ENCODE measurements at regions not wholly inside any gene's neighbourhood (a gene's known extent, or its start where the extent isn't known, plus 50 kb on each side); places are given as distances from the start of the nearest gene placed in this dataset.

GRCh38 chr15:58275785-58276184 is 137.6 kb downstream of the AQP9 start:
- Mint-ChIP-seq H3K27me3 (ENCODE audit: low read depth) (no peaks in the 10 kb centered on the region), H3K9me3 (peaks cover 6% of the 10 kb centered on the region), H3K4me1 (no peaks in the 10 kb centered on the region), H3K27ac (no peak overlapping the region), H3K36me3 (ENCODE audit: low read depth) (peaks cover 5% of the 10 kb centered on the region), H3K4me3 (no peak overlapping the region)
- no peak for TF ChIP-seq CTCF (IDR thresholded peaks at IDR 0.05; ENCODE audit: unreplicated experiment in 3 of 3)

DNA sequence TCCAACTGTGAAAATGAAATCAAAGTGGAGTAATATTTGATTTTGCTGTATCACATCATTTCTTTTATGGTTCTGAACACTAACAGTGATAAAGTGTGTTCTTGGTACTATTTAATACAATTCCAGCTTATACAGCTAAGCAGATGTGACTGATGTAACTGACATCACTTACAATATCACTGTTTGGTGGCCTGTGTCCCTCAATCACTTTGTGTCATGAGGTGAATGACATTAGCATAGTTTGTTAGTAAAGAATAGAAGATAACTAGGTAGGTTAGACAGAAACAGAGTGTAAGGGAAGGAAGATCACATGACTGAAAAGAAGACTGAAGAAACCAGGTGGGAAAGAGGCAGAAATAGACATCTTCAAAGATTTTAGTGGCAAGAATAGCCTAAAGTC is 138.7 kb downstream of the AQP9 start:
- no peak overlapping the region for H3K27ac Mint-ChIP-seq

DNA sequence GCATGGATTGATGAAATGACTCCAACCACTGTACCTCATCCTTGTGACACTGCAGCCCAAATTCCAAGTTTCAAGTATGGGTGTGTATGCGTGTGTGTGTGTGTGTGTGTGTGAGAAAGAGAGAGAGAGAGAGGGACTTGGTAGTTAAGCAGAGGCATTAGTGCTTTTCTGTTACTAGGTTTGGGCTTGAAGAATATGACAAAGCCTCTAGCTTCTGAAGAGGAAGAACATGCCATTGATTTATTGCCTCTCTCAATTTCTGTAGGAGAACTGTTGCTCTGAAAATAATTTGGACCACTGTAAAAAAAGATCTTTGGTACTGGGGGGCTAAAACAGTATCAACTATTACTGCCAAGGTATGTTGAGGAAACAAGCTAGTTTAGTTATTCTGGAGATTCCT is 139.2 kb downstream of the AQP9 start:
- no peak overlapping the region for H3K27ac Mint-ChIP-seq
- H3K4me3 Mint-ChIP-seq = no peak overlapping the region
- no peaks in the 10 kb centered on the region for H3K9me3 Mint-ChIP-seq
- no peaks in the 10 kb centered on the region for H3K27me3 Mint-ChIP-seq (ENCODE audit: low read depth)
- no peaks in the 10 kb centered on the region for H3K36me3 Mint-ChIP-seq (ENCODE audit: low read depth)
- no peaks in the 10 kb centered on the region for H3K4me1 Mint-ChIP-seq
- TF ChIP-seq CTCF (IDR thresholded peaks at IDR 0.05; ENCODE audit: unreplicated experiment in 3 of 3) = no peak

More for the DNA sequence above, 138.7 kb downstream of the AQP9 start:
- Mint-ChIP-seq H3K4me3 (no peak overlapping the region), H3K4me1 (no peaks in the 10 kb centered on the region), H3K36me3 (ENCODE audit: low read depth) (no peaks in the 10 kb centered on the region), H3K27me3 (ENCODE audit: low read depth) (no peaks in the 10 kb centered on the region), H3K9me3 (no peaks in the 10 kb centered on the region)
- no peak for TF ChIP-seq CTCF (IDR thresholded peaks at IDR 0.05; ENCODE audit: unreplicated experiment in 3 of 3)

DNA sequence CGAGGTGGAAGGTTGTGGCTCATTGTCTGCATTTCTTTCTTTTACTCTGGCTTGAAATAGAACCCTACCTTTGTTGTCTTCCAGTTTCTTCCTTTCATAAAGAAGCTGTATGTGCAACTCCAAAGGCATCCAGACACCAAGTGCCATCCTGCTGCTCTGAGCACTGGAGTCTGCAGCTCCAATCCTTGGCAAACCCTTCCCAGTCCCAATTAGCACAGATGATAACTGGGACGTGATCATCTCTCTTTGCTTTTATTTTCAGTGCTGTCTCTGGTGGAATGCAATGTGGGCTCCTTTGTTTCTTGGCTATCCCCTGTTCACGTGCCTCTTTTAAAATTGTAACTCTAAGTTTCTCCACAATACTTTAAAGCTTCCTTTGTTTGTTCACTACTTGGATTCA is 140.9 kb downstream of the AQP9 start:
- Mint-ChIP-seq H3K27ac (no peak overlapping the region), H3K27me3 (ENCODE audit: low read depth) (no peaks in the 10 kb centered on the region), H3K9me3 (no peaks in the 10 kb centered on the region), H3K36me3 (ENCODE audit: low read depth) (no peaks in the 10 kb centered on the region), H3K4me1 (no peaks in the 10 kb centered on the region), H3K4me3 (no peak overlapping the region)
- no peak for TF ChIP-seq CTCF (IDR thresholded peaks at IDR 0.05; ENCODE audit: unreplicated experiment in 3 of 3)

DNA sequence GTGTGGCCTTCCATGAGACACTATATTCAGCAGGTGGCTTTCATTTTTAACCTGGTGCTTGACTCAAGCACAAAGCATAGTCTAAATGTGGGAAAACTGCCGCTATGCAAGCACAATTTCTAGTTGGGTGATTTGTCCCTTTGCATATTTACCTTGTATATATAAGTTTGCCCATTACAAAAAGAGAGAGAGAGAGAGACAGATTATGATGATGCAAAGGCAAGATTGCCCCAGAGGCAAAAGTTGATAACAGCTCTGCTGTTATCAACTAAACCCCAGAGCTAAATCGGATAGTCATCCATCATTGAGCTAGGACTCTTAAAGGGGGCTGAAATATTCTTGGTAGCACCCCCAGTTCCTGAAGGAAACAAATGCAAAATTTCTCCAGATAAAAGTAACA is 141.5 kb downstream of the AQP9 start:
- no peaks in the 10 kb centered on the region for H3K9me3 Mint-ChIP-seq
- no peak overlapping the region for H3K4me3 Mint-ChIP-seq
- no peak overlapping the region for H3K27ac Mint-ChIP-seq
- no peaks in the 10 kb centered on the region for H3K27me3 Mint-ChIP-seq (ENCODE audit: low read depth)
- H3K36me3 Mint-ChIP-seq (ENCODE audit: low read depth) = no peaks in the 10 kb centered on the region
- no peak for TF ChIP-seq CTCF (IDR thresholded peaks at IDR 0.05; ENCODE audit: unreplicated experiment in 3 of 3)
- no peaks in the 10 kb centered on the region for H3K4me1 Mint-ChIP-seq

- H3K27me3 Mint-ChIP-seq (ENCODE audit: low read depth) = no peaks in the 10 kb centered on the region
- TF ChIP-seq CTCF (IDR thresholded peaks at IDR 0.05; ENCODE audit: unreplicated experiment in 3 of 3) = no peak
- H3K4me1 Mint-ChIP-seq = no peaks in the 10 kb centered on the region
- no peak overlapping the region for H3K4me3 Mint-ChIP-seq
- no peak overlapping the region for H3K27ac Mint-ChIP-seq
- no peaks in the 10 kb centered on the region for H3K9me3 Mint-ChIP-seq
- H3K36me3 Mint-ChIP-seq (ENCODE audit: low read depth) = no peaks in the 10 kb centered on the region
Measured at GRCh38 chr15:58282060-58282708, 144.0 kb downstream of the AQP9 start.
